GM21529 (cell line): ENCODE measurements at regions not wholly inside any gene's neighbourhood (a gene's known extent, or its start where the extent isn't known, plus 50 kb on each side); places are given as distances from the start of the nearest gene placed in this dataset.
"Not testable (repeated sequence)": the region's sequence is repeated elsewhere in the genome, so short reads cannot be mapped to it uniquely, and the experiment has no call there.

ENCODE experiments used
- ATAC-seq: cut with Tn5 transposase; IDR thresholded peaks from one replicate; pipeline ENCODE4 v1.9.1; 2021; ENCODE audit not compliant: unreplicated experiment

DNA sequence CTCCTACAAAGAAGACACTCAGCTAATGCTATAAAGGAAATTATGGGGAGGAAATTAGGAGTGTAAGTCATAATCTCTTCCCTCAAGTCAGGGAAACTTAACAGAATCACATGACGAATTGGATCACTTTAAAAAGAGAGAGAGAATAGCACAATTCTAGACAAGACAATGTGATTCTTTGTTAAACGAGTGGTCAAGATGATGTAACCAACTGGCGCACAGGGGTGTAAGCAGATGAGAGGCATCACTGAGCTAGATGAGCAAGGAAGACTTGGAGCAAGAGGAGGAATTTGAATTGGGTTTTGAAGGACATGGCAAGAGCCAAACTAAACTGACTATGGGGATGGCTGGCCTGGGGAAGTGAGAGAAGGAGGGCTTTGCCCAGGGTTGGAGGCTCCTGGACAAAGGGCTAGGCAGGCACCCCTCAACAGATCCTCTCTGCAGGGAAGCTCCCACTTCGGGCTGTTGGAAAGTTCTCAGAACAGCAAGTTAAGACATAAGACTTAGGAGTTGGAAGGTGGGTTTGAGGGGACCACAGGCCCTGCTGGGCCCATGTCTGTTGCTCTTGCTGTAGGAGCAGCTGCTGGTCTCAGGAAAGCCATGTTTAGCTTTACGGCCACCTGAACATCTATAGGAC lies 123.9 kb upstream of the GRIK3 start:
- ATAC-seq, result no peak

DNA sequence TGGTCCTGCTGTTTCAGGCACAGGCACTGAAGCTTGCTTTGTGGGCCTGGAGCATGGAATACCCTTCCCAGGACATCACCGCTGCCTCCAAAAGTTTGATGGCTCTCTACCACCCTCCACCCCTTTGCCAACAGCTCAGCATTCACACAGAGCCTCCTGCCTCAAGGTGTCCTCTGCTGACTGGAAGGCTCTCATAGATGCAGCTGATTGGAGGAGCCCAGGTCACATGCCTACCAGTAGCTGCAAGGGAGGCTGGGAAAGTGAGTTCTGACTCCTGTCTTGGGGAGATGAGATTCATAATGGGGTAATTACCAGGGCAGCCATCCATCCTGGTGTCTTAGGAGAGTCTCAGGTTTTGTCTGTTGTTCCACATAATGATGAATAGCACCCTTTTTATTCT lies 124.8 kb upstream of the GRIK3 start:
- ATAC-seq, result no peak

DNA sequence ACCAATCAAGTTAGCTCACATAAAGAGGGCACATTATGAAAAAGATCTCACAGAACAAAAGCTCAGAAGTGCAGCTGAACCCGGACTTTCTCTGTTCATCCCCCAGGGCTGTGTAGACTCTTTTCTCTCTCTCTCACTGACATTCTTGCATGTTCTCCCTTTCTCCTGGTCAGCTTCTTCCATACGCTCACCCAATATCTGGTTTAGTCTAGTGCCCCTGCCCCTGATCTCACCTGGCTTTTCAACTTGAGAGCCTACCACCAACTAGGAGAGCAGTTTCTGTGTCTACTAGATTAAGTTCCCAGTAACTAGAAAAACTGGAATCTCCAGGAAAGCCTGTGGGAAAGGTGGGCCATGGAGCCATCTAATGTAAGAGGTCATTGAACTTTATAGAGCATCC lies 126.9 kb upstream of the GRIK3 start:
- ATAC-seq, result no peak

DNA sequence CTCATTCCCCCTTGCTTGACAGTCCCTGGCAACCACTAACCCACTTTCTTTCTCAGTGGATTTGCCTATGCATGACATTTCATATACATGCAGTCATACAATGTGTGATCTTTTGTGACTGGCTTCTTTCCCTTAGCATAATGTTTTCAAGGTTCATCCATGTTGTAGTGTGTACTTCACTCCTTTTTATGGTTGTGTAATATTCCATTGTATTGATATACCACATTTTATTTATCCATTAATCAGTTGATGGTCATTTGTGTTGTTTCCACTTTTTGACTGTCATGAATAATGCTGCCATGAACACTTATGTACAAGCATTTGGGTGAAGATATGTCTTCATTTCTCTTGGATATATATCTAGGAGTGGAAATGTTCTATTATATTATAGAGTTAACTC lies 127.7 kb upstream of the GRIK3 start:
- no peak for ATAC-seq

DNA sequence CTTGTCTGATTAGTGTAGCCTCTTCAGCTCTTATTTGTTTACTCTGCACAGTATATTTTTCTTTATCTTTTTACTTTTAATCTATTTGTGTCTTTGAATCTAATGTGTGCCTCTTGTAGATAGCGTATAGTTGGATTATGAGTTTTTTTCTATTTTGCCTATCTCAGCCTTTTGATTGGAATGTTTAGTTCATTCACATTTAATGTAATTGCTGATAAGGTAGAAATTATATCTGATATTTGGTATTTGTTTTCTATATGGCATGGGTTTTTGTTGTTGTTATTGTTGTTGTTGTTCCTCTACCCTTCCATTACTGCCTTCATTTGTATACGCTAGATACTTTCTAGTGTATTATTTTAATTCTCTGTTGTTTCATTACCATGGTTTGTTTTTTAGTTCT lies 131.7 kb upstream of the GRIK3 start:
- ATAC-seq, result no peak

DNA sequence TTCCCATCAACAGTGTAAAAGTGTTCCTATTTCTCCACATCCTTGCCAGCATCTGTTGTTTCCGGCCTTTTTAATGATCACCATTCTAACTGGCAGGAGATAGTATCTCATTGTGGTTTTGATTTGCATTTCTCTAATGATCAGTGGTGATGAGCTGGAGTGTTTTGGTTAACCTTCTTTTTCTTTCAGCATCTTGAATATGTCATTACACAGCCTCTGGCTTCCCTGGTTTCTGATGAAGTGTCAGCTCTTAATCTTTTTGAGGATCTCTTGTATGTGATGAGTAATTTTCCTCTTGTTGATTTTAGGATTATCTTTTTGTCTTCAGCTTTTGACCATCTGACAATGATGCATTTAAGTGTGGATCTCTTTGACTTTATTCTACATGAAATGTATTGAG lies 133.2 kb upstream of the GRIK3 start:
- ATAC-seq, result no peak

DNA sequence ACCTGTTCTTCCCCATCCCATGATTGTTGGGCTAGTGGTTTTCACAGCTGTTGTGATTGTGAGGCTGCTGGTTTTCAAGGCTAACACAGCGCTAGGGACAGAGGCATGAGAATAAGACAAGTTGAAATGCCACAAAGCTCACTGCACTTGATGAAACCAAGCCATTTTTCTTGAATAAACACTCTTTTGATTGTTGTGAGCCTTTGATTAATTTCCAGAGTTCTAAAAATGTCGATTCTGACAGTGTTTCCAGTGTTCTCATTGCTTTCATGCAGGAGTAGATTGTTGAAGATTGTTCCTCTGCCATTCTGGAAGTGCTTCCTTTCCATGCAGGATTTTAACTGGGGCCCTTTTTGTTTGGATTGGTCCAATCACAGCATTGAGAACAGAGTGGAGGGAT lies 134.9 kb upstream of the GRIK3 start:
- no peak for ATAC-seq

DNA sequence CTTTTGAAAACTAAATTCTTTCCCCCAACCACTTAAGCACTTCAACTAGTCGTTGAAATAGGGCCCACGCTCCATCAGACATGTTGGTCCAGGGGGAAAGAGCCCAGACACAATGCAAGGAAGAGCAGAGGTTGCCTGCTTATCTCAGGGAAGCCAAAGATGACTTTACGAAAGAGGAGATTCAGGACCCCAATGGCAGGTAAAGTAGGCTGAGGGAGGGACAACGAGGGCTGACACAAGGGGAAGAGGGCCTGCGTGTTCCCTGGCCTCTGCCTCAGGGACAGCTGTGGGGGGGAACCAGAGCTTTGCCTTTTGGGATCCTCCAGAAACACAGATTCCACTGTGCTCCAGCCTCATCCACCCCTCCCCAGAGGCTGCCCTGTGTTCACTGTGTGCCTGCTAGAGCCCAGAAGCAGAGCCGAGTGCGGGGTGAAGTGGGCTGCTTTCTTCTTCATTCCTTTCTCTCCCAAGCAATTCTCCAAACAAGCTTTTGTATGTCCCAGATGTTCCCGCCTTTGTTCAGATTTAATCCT lies 135.5 kb upstream of the GRIK3 start:
- ATAC-seq, result no peak

DNA sequence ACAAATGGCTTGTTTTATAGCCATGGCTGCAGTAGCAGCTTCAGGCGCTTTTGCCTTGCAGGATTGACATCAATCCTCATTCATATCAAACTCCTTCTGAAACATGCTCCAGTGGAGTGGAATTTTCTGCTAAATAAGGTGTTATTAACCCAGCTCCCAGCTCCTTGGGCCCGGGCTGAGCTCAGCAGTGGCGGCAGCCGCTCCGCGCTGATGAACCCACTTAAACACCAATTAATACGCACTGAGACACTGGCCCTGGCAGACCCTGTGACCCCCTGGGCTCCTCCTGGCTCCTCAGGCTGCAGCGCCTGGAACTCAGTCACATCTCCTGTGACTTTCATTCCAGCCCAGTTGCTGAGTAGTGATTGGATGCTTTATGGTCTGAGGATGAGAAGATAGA lies 137.4 kb upstream of the GRIK3 start:
- no peak for ATAC-seq

DNA sequence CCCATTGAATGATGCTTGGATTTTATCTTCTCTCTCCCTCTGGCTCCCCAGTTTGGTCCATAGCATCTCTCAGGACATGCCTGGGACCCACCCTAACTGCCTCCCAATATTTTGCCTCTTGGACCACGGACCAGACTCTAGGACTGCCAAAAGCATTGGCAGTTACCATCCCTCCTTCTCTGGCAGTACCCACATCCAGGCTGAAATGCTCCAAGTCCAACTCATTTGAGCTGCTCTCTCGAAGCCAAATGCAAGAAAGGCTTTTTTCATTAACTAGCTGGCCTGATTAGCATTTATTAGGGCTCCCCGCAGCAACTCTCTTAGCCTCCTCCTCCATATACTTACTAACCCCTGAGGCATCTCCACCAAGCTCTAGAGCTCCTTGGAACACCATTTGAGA lies 140.0 kb upstream of the GRIK3 start:
- no peak for ATAC-seq

DNA sequence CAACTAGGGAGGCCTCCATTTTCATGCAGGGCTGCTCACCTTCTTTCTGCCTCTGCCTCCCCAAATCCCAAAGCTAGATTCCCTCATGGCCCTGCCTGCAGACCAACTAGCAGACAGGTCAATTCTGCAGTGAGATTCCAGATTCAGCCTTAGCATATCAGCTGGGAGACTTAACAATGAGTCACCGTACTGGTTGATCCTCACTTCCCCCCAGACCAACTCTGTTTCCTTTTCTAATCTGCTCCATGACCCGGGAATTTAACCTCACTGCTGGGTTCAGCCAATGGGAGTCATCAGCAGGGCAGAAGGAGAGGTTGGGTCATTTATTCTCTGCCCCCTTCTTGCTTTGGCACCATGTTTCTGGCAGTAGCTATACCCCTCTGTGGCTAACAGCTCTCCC lies 140.6 kb upstream of the GRIK3 start:
- ATAC-seq, result no peak

DNA sequence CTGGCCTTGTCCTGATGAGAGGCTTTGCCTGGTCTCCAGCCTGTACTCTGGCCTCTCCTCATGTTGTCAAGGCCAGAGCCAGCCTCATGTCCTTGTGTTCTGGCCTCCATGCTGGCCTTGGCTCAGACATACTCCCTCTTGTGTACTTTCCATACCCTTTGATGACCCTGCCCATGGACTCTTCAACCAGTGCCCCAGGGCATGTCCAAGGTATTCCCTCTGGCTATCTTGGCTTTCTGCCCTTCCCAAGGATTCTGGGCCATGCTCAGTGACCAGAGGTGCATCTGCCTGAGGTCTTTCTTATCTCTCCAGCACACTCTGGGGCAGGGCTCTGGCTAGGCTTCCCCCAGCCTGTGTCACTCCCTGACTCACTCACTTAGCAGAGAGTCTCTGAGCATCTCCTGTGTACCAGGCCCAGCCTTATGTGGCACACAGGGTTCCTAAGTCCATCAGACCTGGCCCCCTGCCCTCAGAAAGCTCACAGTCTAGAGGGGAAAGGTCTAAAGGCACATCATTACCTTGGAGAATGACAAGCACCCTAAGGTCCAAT lies 141.4 kb upstream of the GRIK3 start:
- ATAC-seq, result no peak

DNA sequence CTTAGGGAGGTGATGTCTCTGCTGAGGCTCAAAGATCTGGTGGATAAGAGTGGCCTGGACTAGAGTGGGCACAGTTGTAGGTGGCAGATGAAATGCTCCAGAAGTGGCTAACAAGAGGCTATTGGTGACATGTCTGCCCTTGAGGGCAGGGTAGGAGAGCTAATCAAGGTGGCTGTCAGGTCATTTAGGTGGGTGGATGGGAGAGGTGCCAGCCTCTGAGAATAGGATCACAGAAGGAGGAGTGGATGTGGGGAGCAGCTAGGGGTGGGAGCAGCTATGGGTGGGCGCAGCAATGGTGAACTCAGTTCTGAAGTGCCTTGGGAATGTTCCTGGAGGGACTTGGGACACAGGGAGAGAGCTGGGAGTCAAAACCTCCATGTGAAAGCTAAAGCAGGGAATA lies 142.0 kb upstream of the GRIK3 start:
- no peak for ATAC-seq

DNA sequence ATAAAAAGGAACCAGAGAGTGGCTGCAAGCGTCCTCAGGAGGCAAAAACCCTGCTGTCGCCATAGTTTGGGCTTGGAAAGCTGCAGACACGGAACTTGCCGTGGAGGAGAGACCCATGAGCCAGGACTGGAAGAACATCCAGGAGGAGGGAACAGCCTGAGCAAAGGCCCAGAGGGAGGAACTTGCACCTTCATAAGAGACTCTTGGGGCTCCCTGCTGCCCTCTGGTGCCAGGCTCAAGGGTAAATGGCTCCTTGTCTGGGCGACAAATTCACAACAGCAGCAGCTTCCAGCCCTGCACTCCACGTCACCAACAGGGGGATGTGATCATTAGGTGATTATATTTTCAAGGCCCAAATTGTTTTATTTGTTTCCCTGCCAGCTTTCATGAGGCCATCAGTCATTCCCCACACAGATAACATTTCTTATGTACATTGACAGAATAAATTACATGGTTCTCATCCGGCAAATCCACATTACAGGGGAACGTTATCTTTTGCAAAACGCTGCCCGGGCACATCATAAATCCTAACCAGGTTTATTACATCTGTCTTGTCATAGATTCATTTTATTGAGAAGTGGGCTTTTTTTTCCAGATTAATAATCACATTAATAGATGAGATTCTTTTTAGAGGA lies 143.0 kb upstream of the GRIK3 start:
- ATAC-seq, result no peak

DNA sequence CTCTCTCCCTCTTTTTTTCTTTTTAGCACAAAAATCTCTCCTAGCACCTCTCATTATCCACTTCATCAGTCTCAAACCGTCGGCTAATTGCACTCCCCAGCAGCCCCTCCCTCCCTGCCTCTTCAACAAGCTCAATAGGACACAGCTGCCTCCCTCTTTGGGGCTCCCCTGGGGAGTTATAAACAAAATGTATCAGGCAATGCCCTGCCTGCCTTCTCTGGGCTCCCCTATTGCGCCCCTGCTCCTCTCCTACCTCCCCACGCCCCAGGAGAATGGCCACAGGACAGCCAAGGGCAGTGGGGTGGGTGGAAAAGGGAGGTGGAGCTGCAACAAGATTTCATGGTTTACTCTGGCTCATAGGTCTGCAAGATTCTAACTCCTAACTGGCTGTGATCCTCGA lies 147.1 kb upstream of the GRIK3 start:
- ATAC-seq, result no peak

DNA sequence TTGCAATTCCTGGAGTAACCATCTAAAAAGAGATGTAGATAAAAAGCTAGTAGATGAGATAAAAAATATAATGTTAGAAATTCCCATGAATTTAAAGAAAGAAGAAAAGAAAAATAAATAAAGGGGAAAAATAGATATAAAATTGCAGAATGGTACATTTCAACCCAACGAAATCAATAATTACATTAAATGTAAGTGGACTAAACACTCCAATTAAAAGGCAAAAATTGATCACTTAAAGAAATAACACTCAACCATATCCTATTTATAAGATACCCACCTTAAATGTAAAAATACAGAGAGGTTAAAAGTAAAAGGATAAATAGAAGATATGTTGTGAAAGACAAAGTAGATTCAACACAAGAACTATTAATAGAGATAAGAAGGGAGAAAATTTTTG lies 150.5 kb upstream of the GRIK3 start:
- ATAC-seq, result no peak

DNA sequence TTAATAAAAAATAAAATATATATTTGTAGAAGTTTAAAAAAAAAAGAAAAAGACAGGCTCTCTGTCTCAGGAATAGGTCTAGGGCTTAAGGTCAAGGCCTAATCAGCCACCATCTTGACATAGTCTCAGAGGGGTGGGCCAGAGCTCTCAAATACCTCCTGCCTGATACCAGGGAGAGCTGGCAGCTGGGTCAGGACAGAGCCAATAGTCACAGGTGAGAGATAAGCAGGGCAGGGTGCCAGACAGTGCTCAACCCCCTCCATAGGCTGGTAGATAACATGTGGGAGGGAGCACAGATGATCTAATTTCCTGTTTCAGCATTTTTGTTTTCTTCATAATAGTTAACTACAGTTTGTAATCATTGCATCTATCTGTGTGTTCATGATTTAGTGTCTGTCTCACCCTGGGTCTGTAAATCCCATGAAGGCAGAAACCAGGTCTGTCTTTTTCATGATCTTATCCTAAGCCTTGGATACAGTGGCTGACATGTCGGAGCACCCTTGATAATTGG lies 152.0 kb upstream of the GRIK3 start:
- ATAC-seq, result no peak

DNA sequence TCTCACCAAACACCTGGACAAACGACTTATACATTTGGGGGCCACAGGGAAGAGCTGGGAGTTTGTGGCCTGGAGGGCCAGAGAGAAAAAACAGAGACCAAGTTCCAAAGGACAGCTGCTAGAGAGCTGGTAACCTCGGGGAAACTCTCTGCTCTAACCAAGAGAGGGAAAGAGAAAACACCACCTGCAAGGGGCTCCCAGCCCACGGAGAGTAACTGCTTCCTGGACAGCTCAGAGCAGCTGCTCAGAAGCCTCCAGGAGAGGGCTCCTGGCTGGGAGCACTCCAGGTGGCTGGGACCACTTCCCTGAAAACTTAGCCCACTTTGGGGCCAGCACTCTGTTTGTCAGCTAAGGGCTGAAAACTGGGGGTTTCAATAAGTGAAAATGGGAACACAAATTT lies 154.8 kb upstream of the GRIK3 start:
- ATAC-seq, result no peak

DNA sequence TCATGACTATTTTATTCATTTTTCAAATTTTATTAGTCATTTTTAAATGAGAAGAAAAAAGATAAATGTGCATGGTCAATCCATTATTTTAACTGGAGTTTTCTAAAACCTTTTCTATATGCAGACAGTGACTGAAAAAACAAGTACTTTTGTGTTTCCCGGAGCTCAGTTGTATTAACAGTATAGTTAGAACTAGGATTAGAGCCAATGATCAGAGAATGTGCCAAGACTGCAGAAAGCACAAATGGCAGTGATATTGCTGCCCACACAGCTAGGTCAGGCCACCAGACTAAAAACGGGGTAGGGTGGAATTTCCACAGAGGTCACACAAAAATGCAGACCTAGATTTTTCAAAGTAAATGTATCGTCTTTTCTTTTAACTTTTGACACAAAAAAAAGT lies 163.1 kb upstream of the GRIK3 start:
- no peak for ATAC-seq

DNA sequence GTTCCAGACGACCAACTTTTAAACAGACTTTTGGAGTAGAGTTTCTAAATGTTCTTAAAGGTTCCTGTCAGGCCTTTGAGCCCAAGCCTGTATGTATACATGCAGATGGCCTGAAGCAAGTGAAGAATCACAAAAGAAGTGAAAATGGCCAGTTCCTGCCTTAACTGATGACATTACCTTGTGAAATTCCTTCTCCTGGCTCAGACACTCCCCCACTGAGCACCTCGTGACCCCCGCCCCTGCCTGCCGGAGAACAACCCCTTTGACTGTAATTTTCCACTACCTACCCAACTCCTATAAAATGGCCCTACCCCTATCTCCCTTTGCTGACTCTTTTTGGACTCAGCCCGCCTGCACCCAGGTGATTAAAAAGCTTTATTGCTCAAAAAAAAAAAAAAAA lies 180.0 kb upstream of the GRIK3 start:
- not testable (repeated sequence) for ATAC-seq

DNA sequence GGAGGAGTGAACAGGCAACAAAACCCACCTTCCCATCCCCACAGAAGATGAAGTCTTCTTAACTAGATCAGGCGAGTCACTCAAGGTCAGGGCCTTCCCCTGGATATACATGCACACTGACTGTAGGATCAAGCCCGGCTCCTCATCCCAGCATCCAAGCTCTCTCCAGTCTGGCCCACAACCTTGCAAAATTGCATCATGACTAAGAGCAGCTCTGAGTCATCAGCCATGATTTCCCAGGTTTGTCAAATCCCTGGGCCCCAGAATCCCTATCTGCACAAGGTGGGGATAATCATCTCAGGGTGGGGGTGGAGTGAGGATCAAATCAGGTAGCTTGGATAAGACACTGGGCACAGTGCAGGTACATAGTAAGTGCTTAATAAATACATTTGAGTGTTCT lies 199.3 kb upstream of the GRIK3 start:
- no peak for ATAC-seq

DNA sequence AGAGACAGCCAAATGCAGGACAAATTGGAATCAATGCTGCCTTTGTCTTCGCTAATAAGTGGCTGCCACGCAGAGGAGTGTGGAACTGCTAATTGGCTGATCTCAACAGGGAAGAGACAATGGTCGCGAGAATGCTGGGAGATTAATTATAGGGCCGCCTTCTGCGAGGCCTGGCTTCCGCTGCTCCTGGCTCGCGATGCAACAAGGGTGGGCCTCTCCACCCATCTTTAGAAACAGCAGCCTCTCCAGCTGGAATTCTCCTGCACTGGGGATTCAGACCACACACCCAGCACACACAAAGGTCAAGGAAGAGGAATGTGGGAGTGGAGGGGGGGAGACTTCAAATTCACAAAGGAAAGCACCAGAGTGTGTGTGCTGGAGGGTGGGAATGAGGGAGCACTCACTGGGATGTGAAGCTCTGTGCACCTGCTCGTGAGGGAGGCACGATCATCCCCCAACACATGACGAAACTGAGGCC lies 200.7 kb upstream of the GRIK3 start:
- no peak for ATAC-seq
